IgD-negative memory B cell (primary cell): ENCODE measurements at regions not wholly inside any gene's neighbourhood (a gene's known extent, or its start where the extent isn't known, plus 50 kb on each side); places are given as distances from the start of the nearest gene placed in this dataset.

Source experiments
- H3K27ac Mint-ChIP-seq, 3 donors: one replicate each; pipeline ENCODE4 v1.8.0; 2020 to 2022; ENCODE audit warnings: mild to moderate bottlenecking in 3 of 3, mixed read lengths in 3 of 3, moderate library complexity in 1 of 3
- H3K27me3 Mint-ChIP-seq: one replicate; pipeline ENCODE4 v1.8.0; 2021; ENCODE audit warnings: mixed read lengths
- H3K36me3 Mint-ChIP-seq: one replicate; pipeline ENCODE4 v1.8.0; 2020; ENCODE audit warnings: mild to moderate bottlenecking, mixed read lengths
- H3K4me1 Mint-ChIP-seq, 3 donors: one replicate each; pipeline ENCODE4 v1.8.0; 2020 to 2022; ENCODE audit warnings: mixed read lengths in 3 of 3, mild to moderate bottlenecking in 1 of 3
- H3K4me3 Mint-ChIP-seq, 4 donors: one replicate each; pipeline ENCODE4 v1.8.0; 2020 to 2022; ENCODE audit warnings: mild to moderate bottlenecking in 4 of 4, mixed read lengths in 4 of 4, moderate library complexity in 3 of 4
- H3K9me3 Mint-ChIP-seq, 3 donors: one replicate each; pipeline ENCODE4 v1.8.0; 2020 to 2021; ENCODE audit warnings: mixed read lengths in 3 of 3, mild to moderate bottlenecking in 1 of 3

- Mint-ChIP-seq H3K27me3 (no peaks in the 10 kb centered on the region), H3K9me3 (no peaks in the 10 kb centered on the region), H3K27ac (no peak overlapping the region), H3K4me3 (no peak overlapping the region), H3K36me3 (no peaks in the 10 kb centered on the region), H3K4me1 (no peaks in the 10 kb centered on the region)
These were observed 280.1 kb downstream of the NR2F1-AS1 start for GRCh38 chr5:93300945-93301344.

- Mint-ChIP-seq H3K27me3 (no peaks in the 10 kb centered on the region), H3K9me3 (no peaks in the 10 kb centered on the region), H3K4me1 (no peaks in the 10 kb centered on the region), H3K4me3 (no peak overlapping the region), H3K36me3 (no peaks in the 10 kb centered on the region), H3K27ac (no peak overlapping the region)
These were observed 280.6 kb downstream of the NR2F1-AS1 start for GRCh38 chr5:93300309-93300923.

- no peak overlapping the region for H3K4me3 Mint-ChIP-seq
- no peaks in the 10 kb centered on the region for H3K4me1 Mint-ChIP-seq
- H3K9me3 Mint-ChIP-seq: no peaks in the 10 kb centered on the region
- H3K36me3 Mint-ChIP-seq: no peaks in the 10 kb centered on the region
- no peak overlapping the region for H3K27ac Mint-ChIP-seq
- H3K27me3 Mint-ChIP-seq: no peaks in the 10 kb centered on the region
These were observed 281.2 kb downstream of the NR2F1-AS1 start for GRCh38 chr5:93299681-93300308.

- H3K9me3 Mint-ChIP-seq: no peaks in the 10 kb centered on the region
- no peaks in the 10 kb centered on the region for H3K36me3 Mint-ChIP-seq
- no peaks in the 10 kb centered on the region for H3K27me3 Mint-ChIP-seq
- H3K4me1 Mint-ChIP-seq: no peaks in the 10 kb centered on the region
- no peak overlapping the region for H3K27ac Mint-ChIP-seq
- no peak overlapping the region for H3K4me3 Mint-ChIP-seq
These were observed 283.9 kb downstream of the NR2F1-AS1 start for GRCh38 chr5:93297116-93297515.

GRCh38 chr5:93296338-93296737 lies 284.7 kb downstream of the NR2F1-AS1 start:
- H3K9me3 Mint-ChIP-seq: no peaks in the 10 kb centered on the region
- H3K27ac Mint-ChIP-seq: no peak overlapping the region
- no peaks in the 10 kb centered on the region for H3K36me3 Mint-ChIP-seq
- H3K4me1 Mint-ChIP-seq: no peaks in the 10 kb centered on the region
- no peak overlapping the region for H3K4me3 Mint-ChIP-seq
- H3K27me3 Mint-ChIP-seq: no peaks in the 10 kb centered on the region

- peaks cover 0 to 2% (median 0%) of the 10 kb centered on the region in 3 donors for H3K9me3 Mint-ChIP-seq
- no peaks in the 10 kb centered on the region for H3K4me1 Mint-ChIP-seq
- no peaks in the 10 kb centered on the region for H3K36me3 Mint-ChIP-seq
- no peaks in the 10 kb centered on the region for H3K27me3 Mint-ChIP-seq
- H3K27ac Mint-ChIP-seq: no peak overlapping the region
- H3K4me3 Mint-ChIP-seq: no peak overlapping the region
These were observed 286.0 kb downstream of the NR2F1-AS1 start for GRCh38 chr5:93294996-93295395.

- no peaks in the 10 kb centered on the region for H3K27me3 Mint-ChIP-seq
- no peak overlapping the region for H3K4me3 Mint-ChIP-seq
- H3K4me1 Mint-ChIP-seq: no peaks in the 10 kb centered on the region
- peaks cover 0 to 7% (median 0%) of the 10 kb centered on the region in 3 donors for H3K9me3 Mint-ChIP-seq
- no peak overlapping the region for H3K27ac Mint-ChIP-seq
- no peaks in the 10 kb centered on the region for H3K36me3 Mint-ChIP-seq
These were observed 286.8 kb downstream of the NR2F1-AS1 start for GRCh38 chr5:93294199-93294598.

- H3K4me1 Mint-ChIP-seq: peaks cover 0 to 2% (median 0%) of the 10 kb centered on the region in 3 donors
- H3K4me3 Mint-ChIP-seq: no peak overlapping the region
These were observed 291.1 kb downstream of the NR2F1-AS1 start for GRCh38 chr5:93289942-93290341.

GRCh38 chr5:93285461-93285860 lies 295.6 kb downstream of the NR2F1-AS1 start:
- Mint-ChIP-seq H3K27me3 (no peaks in the 10 kb centered on the region), H3K9me3 (peaks cover 3 to 24% (median 7%) of the 10 kb centered on the region in 3 donors), H3K27ac (no peak overlapping the region), H3K4me1 (peaks cover 0 to 2% (median 0%) of the 10 kb centered on the region in 3 donors), H3K4me3 (no peak overlapping the region), H3K36me3 (no peaks in the 10 kb centered on the region)

More at GRCh38 chr5:93289942-93290341, 291.1 kb downstream of the NR2F1-AS1 start:
- Mint-ChIP-seq H3K9me3 (peaks cover 1 to 24% (median 7%) of the 10 kb centered on the region in 3 donors), H3K27me3 (no peaks in the 10 kb centered on the region), H3K36me3 (no peaks in the 10 kb centered on the region), H3K27ac (no peak overlapping the region)

GRCh38 chr5:93281980-93282772 lies 298.8 kb downstream of the NR2F1-AS1 start:
- H3K27ac Mint-ChIP-seq: no peak overlapping the region
- H3K4me1 Mint-ChIP-seq: no peaks in the 10 kb centered on the region
- H3K27me3 Mint-ChIP-seq: no peaks in the 10 kb centered on the region
- H3K4me3 Mint-ChIP-seq: no peak overlapping the region
- H3K9me3 Mint-ChIP-seq: peaks cover 3 to 6% (median 6%) of the 10 kb centered on the region in 3 donors
- H3K36me3 Mint-ChIP-seq: no peaks in the 10 kb centered on the region

- H3K4me3 Mint-ChIP-seq: no peak overlapping the region
- peaks cover 0 to 1% (median 0%) of the 10 kb centered on the region in 3 donors for H3K9me3 Mint-ChIP-seq
- H3K36me3 Mint-ChIP-seq: no peaks in the 10 kb centered on the region
- peak overlapping the region in 1 of 3 donors; percentile 5 for H3K27ac Mint-ChIP-seq
- H3K27me3 Mint-ChIP-seq: no peaks in the 10 kb centered on the region
- H3K4me1 Mint-ChIP-seq: no peaks in the 10 kb centered on the region
These were observed 300.5 kb downstream of the NR2F1-AS1 start for GRCh38 chr5:93280518-93280917.

- no peaks in the 10 kb centered on the region for H3K36me3 Mint-ChIP-seq
- no peaks in the 10 kb centered on the region for H3K27me3 Mint-ChIP-seq
- H3K27ac Mint-ChIP-seq: no peak overlapping the region
- no peaks in the 10 kb centered on the region for H3K4me1 Mint-ChIP-seq
- H3K9me3 Mint-ChIP-seq: peaks cover 0 to 1% (median 0%) of the 10 kb centered on the region in 3 donors
- no peak overlapping the region for H3K4me3 Mint-ChIP-seq
These were observed 301.6 kb downstream of the NR2F1-AS1 start for GRCh38 chr5:93279296-93279963.

GRCh38 chr5:93278896-93279295 lies 302.1 kb downstream of the NR2F1-AS1 start:
- Mint-ChIP-seq H3K9me3 (peaks cover 0 to 1% (median 0%) of the 10 kb centered on the region in 3 donors), H3K36me3 (no peaks in the 10 kb centered on the region), H3K4me3 (no peak overlapping the region), H3K27me3 (no peaks in the 10 kb centered on the region), H3K27ac (no peak overlapping the region), H3K4me1 (no peaks in the 10 kb centered on the region)

GRCh38 chr5:93277051-93277450 lies 304.0 kb downstream of the NR2F1-AS1 start:
- Mint-ChIP-seq H3K4me1 (no peaks in the 10 kb centered on the region), H3K9me3 (peaks cover 0 to 1% (median 0%) of the 10 kb centered on the region in 3 donors), H3K4me3 (no peak overlapping the region), H3K27ac (no peak overlapping the region), H3K36me3 (no peaks in the 10 kb centered on the region), H3K27me3 (no peaks in the 10 kb centered on the region)

- peaks cover 0 to 3% (median 2%) of the 10 kb centered on the region in 3 donors for H3K9me3 Mint-ChIP-seq
- peaks cover 0 to 2% (median 0%) of the 10 kb centered on the region in 3 donors for H3K4me1 Mint-ChIP-seq
- no peak overlapping the region for H3K27ac Mint-ChIP-seq
- no peaks in the 10 kb centered on the region for H3K27me3 Mint-ChIP-seq
- H3K4me3 Mint-ChIP-seq: no peak overlapping the region
- no peaks in the 10 kb centered on the region for H3K36me3 Mint-ChIP-seq
These were observed 305.6 kb downstream of the NR2F1-AS1 start for GRCh38 chr5:93275376-93275775.
